SK-N-DZ (cell line): ENCODE measurements at regions not wholly inside any gene's neighbourhood (a gene's known extent, or its start where the extent isn't known, plus 50 kb on each side); places are given as distances from the start of the nearest gene placed in this dataset.
"Not testable (repeated sequence)": the region's sequence is repeated elsewhere in the genome, so short reads cannot be mapped to it uniquely, and the experiment has no call there.

ENCODE experiments used
- DNase-seq: peaks from one replicate; pipeline ENCODE4 v3.0.0-alpha.2; 2015; ENCODE audit warnings: low spot score

- no peak for DNase-seq
Measured at GRCh38 chrX:40530509-40530908, 50.3 kb upstream of the ATP6AP2 start.

- DNase-seq, result no peak
Measured at GRCh38 chrX:40527543-40527942, 53.2 kb upstream of the ATP6AP2 start.

GRCh38 chrX:40526412-40526811, 54.4 kb upstream of the ATP6AP2 start:
- DNase-seq, result no peak

GRCh38 chrX:40525901-40526300, 54.9 kb upstream of the ATP6AP2 start:
- DNase-seq, result not testable (repeated sequence)

- no peak for DNase-seq
Measured at GRCh38 chrX:40524423-40524822, 56.3 kb upstream of the ATP6AP2 start.

- no peak for DNase-seq
Measured at GRCh38 chrX:40523852-40524251, 56.9 kb upstream of the ATP6AP2 start.

- no peak for DNase-seq
Measured at GRCh38 chrX:40521868-40522450, 58.8 kb upstream of the ATP6AP2 start.

- DNase-seq, result no peak
Measured at GRCh38 chrX:40514376-40514775, 66.4 kb upstream of the ATP6AP2 start.

GRCh38 chrX:40513835-40514234, 66.9 kb upstream of the ATP6AP2 start:
- no peak for DNase-seq

GRCh38 chrX:40513012-40513411, 67.8 kb upstream of the ATP6AP2 start:
- no peak for DNase-seq

GRCh38 chrX:40511258-40511657, 69.5 kb upstream of the ATP6AP2 start:
- no peak for DNase-seq

GRCh38 chrX:40508560-40508959, 72.2 kb upstream of the ATP6AP2 start:
- no peak for DNase-seq

GRCh38 chrX:40506201-40506985, 74.4 kb upstream of the ATP6AP2 start:
- DNase-seq, result no peak

- no peak for DNase-seq
Measured at GRCh38 chrX:40504801-40505605, 75.8 kb upstream of the ATP6AP2 start.

- no peak for DNase-seq
Measured at GRCh38 chrX:40503094-40503493, 77.7 kb upstream of the ATP6AP2 start.

GRCh38 chrX:40502688-40503087, 78.1 kb upstream of the ATP6AP2 start:
- no peak for DNase-seq

- no peak for DNase-seq
Measured at GRCh38 chrX:40501164-40501855, 79.5 kb upstream of the ATP6AP2 start.

- peak; percentile 31 for DNase-seq
Measured at GRCh38 chrX:40496728-40497127, 84.0 kb upstream of the ATP6AP2 start.

- no peak for DNase-seq
Measured at GRCh38 chrX:40495659-40496058, 85.1 kb upstream of the ATP6AP2 start.

GRCh38 chrX:40494005-40494404, 86.8 kb upstream of the ATP6AP2 start:
- DNase-seq, result no peak

- no peak for DNase-seq
Measured at GRCh38 chrX:40488296-40488695, 92.5 kb upstream of the ATP6AP2 start.

GRCh38 chrX:40485973-40486372, 94.8 kb upstream of the ATP6AP2 start:
- no peak for DNase-seq
